Type B pancreatic cell (in vitro differentiated cells): ENCODE measurements at regions not wholly inside any gene's neighbourhood (a gene's known extent, or its start where the extent isn't known, plus 50 kb on each side); places are given as distances from the start of the nearest gene placed in this dataset.
"Not testable (repeated sequence)": the region's sequence is repeated elsewhere in the genome, so short reads cannot be mapped to it uniquely, and the experiment has no call there.

Source experiments
- DNase-seq: peaks from one replicate; pipeline ENCODE4 v3.0.0; 2021; ENCODE audit warnings: mixed read lengths; ENCODE audit not compliant: unreplicated experiment; ENCODE audit errors: extremely low spot score
- H3K27ac Mint-ChIP-seq: 2 replicates; pipeline ENCODE4 v1.8.0; 2021; ENCODE audit warnings: mild to moderate bottlenecking, mixed read lengths
- H3K27me3 Mint-ChIP-seq: 2 replicates; pipeline ENCODE4 v1.8.0; 2021; ENCODE audit warnings: mixed read lengths
- H3K36me3 Mint-ChIP-seq: 2 replicates; pipeline ENCODE4 v1.8.0; 2021; ENCODE audit warnings: mixed read lengths
- H3K4me1 Mint-ChIP-seq: one replicate; pipeline ENCODE4 v1.8.0; 2021; ENCODE audit warnings: mixed read lengths; ENCODE audit not compliant: unreplicated experiment
- H3K4me3 Mint-ChIP-seq: 2 replicates; pipeline ENCODE4 v1.8.0; 2021; ENCODE audit warnings: mild to moderate bottlenecking, mixed read lengths
- H3K9me3 Mint-ChIP-seq: 2 replicates; pipeline ENCODE4 v1.8.0; 2021; ENCODE audit warnings: mixed read lengths
- TF ChIP-seq, protein P1 (sequence below): fragments of 200-600 bp; sonication (generic); conservative IDR thresholded peaks from 2 replicates; pipeline ENCODE4 v1.5.0; 2021; ENCODE audit warnings: antibody characterized with exemption, mild to moderate bottlenecking

DNA sequence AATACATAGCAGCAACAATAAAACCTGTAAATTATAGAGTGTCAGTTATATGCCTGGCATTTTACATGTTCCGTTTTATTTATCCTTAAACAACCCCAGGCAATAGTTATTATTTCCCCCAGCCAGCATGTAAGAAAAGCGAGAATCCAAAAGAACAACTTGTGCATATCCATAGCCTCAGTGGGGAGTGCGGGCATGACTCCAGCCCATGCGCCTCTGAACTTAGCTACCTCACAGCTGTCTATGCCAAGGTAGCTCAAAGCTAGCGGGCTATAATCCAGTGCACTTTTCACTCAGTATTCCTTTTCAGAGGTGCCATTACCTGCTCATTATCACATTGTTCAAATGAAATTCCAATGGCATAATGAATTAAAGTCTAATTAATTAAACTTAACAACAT, 257.3 kb upstream of the EDNRA start:
- DNase-seq = no peak
- Mint-ChIP-seq H3K27ac (no peak overlapping the region), H3K36me3 (no peaks in the 10 kb centered on the region), H3K4me1 (no peaks in the 10 kb centered on the region), H3K27me3 (no peaks in the 10 kb centered on the region), H3K9me3 (no peaks in the 10 kb centered on the region), H3K4me3 (no peak overlapping the region)
- TF ChIP-seq, protein P1, sequence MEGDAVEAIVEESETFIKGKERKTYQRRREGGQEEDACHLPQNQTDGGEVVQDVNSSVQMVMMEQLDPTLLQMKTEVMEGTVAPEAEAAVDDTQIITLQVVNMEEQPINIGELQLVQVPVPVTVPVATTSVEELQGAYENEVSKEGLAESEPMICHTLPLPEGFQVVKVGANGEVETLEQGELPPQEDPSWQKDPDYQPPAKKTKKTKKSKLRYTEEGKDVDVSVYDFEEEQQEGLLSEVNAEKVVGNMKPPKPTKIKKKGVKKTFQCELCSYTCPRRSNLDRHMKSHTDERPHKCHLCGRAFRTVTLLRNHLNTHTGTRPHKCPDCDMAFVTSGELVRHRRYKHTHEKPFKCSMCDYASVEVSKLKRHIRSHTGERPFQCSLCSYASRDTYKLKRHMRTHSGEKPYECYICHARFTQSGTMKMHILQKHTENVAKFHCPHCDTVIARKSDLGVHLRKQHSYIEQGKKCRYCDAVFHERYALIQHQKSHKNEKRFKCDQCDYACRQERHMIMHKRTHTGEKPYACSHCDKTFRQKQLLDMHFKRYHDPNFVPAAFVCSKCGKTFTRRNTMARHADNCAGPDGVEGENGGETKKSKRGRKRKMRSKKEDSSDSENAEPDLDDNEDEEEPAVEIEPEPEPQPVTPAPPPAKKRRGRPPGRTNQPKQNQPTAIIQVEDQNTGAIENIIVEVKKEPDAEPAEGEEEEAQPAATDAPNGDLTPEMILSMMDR = no peak

- no peaks in the 10 kb centered on the region for H3K27me3 Mint-ChIP-seq
- H3K36me3 Mint-ChIP-seq = no peaks in the 10 kb centered on the region
- no peaks in the 10 kb centered on the region for H3K4me1 Mint-ChIP-seq
- no peaks in the 10 kb centered on the region for H3K9me3 Mint-ChIP-seq
- DNase-seq = no peak
- H3K4me3 Mint-ChIP-seq = no peak overlapping the region
- no peak overlapping the region for H3K27ac Mint-ChIP-seq
- TF ChIP-seq, protein P1 = no peak
These were observed 244.1 kb upstream of the EDNRA start for GRCh38 chr4:147236806-147237205.

DNA sequence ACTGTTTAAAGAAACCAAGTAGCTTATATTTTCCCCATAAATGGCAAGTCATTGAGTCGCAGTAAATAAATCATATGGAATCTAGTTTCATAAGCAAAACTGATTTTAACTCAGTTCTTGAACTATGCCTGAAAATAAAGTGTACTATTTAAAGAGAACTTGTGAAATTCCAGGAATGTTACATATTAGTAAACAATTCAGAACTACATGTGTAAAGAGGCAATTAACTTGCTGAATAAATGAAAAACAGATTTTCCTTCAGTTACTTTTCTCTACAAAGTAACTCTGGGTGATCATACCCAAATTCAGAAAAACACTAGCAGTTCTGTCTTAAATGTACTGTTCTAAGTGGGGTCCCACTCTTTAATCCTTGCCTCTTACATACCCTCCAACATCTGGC, 236.1 kb upstream of the EDNRA start:
- Mint-ChIP-seq H3K27ac (no peak overlapping the region), H3K27me3 (no peaks in the 10 kb centered on the region), H3K9me3 (no peaks in the 10 kb centered on the region), H3K4me1 (peaks cover 7% of the 10 kb centered on the region), H3K4me3 (no peak overlapping the region), H3K36me3 (no peaks in the 10 kb centered on the region)
- TF ChIP-seq, protein P1 = no peak
- no peak for DNase-seq

GRCh38 chr4:147246096-147246495, 234.8 kb upstream of the EDNRA start:
- no peak overlapping the region for H3K4me3 Mint-ChIP-seq
- no peaks in the 10 kb centered on the region for H3K36me3 Mint-ChIP-seq
- peaks cover 7% of the 10 kb centered on the region for H3K4me1 Mint-ChIP-seq
- TF ChIP-seq, protein P1 = no peak
- no peaks in the 10 kb centered on the region for H3K9me3 Mint-ChIP-seq
- no peak overlapping the region for H3K27ac Mint-ChIP-seq
- H3K27me3 Mint-ChIP-seq = no peaks in the 10 kb centered on the region
- DNase-seq = no peak

- not testable (repeated sequence) for H3K27me3 Mint-ChIP-seq, H3K36me3 Mint-ChIP-seq, H3K27ac Mint-ChIP-seq, DNase-seq, H3K9me3 Mint-ChIP-seq, H3K4me1 Mint-ChIP-seq, H3K4me3 Mint-ChIP-seq
These were observed 234.4 kb upstream of the EDNRA start for GRCh38 chr4:147246528-147246927.

DNA sequence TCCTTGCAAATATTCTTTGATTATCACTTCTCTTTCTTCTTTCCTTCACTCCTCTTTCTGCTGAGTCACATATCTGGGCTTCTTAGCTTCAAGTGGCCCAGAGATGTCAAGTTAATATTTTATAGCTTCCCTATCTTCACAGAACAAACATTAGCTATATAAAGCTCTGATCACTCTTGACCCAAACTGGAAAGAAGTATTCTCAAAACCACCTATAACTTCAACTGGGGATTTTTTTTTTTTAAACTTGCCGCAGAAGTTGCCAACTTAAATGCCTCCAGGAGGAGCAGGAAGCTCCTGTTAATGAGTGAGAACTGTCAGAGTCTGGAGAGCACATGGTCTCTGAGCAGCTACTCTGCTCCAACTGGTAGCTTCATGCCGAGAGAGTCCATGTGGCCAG, 233.3 kb upstream of the EDNRA start:
- Mint-ChIP-seq H3K27me3 (no peaks in the 10 kb centered on the region), H3K9me3 (no peaks in the 10 kb centered on the region)

More for the DNA sequence above, 233.3 kb upstream of the EDNRA start:
- Mint-ChIP-seq H3K4me3 (no peak overlapping the region), H3K27ac (no peak overlapping the region), H3K36me3 (no peaks in the 10 kb centered on the region), H3K4me1 (peaks cover 7% of the 10 kb centered on the region)
- DNase-seq = no peak
- TF ChIP-seq, protein P1 = no peak
